ENCODE measurements at regions not wholly inside any gene's neighbourhood (a gene's known extent, or its start where the extent isn't known, plus 50 kb on each side); places are given as distances from the start of the nearest gene placed in this dataset.

GRCh38 chr17:56076980-56077379 is 76.3 kb upstream of the ANKFN1 start:
- no peak for TF ChIP-seq REST (IDR thresholded peaks at IDR 0.05; ENCODE audit: low read depth, low read length)
- TF ChIP-seq SIN3A (IDR thresholded peaks at IDR 0.05; ENCODE audit: low read depth, low read length), result no peak
